C1 segment of cervical spinal cord (tissue), 14 donors: ENCODE measurements at regions not wholly inside any gene's neighbourhood (a gene's known extent, or its start where the extent isn't known, plus 50 kb on each side); places are given as distances from the start of the nearest gene placed in this dataset.

Experiments
- DNase-seq, 14 donors: peaks; one replicate each; lab custom pipeline; 2025; lab: John Stamatoyannopoulos, UW

DNA sequence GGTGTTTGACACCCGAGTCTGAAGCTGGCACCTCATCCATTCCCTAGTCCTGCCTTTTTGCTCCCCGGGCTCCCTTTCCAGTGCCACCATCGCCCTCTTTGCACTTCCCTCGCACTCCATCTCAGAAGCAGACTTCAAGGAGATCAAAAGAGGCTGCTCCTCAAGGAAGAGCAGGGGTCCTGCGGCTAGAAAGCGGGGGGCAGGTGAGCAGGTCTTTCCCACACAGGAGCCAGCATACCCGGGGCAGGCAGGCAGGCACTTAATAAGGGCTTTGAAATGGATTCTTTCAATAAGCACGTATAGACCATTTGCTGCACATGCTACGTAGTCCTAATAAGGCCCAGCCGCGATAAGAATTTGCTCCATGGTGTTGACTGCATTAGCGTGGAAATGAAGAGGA, 125.9 kb upstream of the PROX1 start:
- DNase-seq, result no peak

DNA sequence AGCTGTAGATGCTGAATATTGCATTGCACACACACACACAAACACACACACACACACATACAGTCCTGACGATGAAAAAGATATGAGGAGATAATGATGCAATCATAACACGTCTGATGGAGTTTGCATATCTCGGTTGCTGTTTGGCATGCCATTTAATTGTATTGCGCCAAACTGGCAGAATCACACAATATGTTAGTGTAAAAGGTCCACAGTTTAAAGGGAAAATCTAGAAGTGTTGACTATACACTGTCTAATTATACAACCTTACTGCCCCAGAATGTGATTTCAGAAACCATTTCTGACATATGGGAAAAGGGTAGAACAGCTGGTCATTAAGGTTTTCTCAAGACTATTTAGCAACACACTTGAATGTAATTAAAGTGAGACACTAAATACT, 123.7 kb upstream of the PROX1 start:
- DNase-seq, result no peak

DNA sequence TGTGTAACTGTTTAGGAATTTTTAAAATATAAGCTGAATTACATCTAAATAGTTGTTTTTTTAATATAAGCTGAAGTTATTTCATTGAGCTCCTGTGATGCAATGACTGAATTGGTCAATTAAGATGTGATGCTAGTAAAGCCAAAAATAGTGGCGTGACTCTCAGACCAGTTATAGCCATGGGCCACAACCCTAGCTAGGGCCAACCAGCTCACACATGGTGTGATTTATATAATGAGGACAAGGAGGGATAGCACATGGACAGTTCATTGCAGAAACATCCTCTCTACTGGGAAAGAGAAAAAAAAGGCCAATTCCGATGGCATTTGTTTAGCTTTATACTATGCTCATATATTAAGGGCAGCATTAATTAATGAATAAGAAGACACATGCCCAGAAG, 119.3 kb upstream of the PROX1 start:
- no peak for DNase-seq

DNA sequence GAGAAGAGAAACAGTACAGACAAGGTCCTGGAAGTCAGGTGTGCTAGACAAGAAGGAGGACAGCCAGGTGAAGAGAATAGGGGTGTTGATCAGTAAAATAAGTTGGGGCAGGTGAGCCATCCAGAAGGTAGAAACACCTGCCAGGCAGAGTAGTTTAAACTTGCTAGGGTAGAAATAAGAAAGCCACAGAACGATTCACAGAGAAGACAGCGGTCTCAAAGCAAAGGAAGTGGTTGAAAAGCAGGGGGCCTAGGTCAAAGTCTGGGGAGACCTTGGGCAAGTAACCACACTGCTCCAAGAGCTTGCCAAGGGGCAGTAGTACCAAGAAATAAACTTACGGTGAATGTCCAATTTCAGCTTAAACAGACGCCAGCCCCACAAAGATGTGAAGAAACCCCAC, 116.6 kb upstream of the PROX1 start:
- DNase-seq, result no peak

DNA sequence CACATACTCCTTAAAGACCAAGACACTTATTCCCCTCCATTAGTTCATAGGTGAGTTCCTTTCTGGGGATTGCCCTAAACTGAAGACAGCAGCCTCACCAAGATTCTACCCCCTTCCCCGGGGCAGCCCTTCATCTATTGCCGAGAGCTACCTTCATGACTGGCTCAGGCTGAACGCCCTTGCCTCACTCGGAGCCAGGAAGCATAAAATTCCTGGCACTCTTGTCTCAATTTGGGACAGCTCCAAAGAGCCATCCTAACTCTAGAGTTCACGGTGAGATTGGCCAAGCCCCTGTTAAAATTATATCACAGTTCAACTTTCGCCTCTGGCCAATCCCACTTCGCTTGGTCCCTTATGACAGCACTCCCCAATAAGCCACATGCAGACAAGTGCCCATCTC, 113.0 kb upstream of the PROX1 start:
- no peak for DNase-seq

DNA sequence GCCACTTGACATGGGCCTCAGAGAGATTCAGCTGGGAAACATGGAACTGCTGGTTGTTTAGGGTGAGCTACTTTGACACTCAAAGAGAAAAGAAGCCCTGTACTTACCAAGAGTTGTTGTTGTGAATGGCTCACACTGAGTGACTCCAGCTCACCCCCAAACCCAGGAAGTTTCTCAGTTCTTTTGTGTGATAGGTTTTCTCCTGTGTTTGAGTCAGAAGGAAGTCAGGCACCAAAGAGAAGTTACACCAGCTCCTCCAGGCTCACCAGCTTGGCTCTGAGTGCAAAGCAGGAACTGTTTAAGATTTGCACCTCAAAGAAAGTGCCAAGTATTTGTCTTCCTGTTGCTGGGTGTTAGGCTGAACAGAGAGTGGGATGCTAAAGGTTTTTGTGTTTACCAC, 111.2 kb upstream of the PROX1 start:
- no peak for DNase-seq

DNA sequence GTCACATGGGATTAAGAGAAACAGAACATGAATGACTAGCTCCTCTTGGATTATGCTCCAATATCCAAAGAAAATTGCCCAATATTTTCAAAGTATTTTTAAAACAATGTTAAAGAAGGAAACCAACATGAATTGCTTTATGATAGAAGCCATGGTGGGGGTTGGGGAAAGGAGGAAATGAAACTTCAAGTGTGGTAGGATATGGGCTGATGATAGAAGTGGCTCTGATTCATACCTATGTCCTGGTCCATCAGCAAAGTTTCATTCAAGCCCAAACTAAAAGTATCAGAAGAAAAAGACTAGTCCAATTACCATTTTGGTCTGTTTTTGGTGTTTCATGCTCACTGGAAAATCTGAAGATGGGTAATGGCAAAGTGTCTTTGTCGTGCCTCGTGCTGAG, 104.2 kb upstream of the PROX1 start:
- DNase-seq, result no peak

DNA sequence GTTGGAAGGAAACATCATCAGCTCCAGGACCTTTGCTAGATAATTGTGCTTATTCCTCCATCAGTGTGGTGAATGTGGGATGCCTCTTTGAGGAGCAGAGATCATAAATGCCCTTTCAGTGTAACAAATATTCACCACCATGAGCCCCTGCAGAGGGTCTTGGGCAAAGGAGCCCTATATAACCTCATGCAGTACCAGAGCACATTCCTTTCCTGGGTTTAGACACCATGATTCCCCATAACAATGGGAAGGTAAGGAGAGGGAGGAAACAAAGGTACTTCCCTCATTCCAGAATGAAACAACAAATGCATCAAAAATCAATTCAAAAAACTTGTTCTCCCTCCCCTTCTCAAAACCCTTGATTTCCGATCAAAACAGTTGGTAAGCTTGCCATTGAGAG, 103.4 kb upstream of the PROX1 start:
- DNase-seq, result no peak

DNA sequence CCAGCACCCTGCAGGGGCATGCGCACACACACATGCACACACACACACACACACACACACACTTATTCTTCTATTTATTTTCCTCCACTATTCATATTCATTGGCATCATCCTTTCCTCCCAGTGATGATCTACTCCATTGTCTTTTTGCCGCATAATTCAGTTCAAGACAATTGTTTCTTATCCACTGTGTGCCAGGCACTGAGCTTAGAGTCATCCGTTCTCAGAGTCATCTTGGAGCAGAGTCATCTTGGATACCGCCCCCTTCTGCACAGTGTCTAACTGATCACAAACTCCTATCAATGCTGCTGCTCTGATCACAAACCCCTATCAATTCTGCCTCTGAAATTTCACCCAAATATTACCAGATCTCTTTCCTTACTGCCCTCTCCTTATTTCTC, 102.8 kb upstream of the PROX1 start:
- DNase-seq, result peak in 6 of 14 donors; percentile 1 to 69 (median 28)

DNA sequence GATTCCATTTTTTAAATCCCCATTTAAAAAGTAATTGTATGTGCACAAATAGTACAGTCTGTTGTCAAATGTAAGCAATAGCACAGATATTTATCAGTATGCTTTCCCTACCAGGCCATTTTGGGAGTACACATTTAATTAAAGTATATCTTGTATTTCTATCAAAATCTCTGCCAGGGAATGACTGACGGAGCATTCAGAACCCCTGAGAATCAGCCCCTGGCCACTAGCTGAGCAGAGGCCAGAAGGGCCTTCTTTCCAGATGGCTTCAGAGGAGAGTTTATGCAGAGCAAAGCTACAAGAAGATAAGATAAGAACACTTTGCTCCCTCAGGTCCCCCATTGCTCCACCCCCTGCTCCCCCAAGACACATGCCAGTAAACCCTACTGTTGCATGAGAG, 99.9 kb upstream of the PROX1 start:
- no peak for DNase-seq

DNA sequence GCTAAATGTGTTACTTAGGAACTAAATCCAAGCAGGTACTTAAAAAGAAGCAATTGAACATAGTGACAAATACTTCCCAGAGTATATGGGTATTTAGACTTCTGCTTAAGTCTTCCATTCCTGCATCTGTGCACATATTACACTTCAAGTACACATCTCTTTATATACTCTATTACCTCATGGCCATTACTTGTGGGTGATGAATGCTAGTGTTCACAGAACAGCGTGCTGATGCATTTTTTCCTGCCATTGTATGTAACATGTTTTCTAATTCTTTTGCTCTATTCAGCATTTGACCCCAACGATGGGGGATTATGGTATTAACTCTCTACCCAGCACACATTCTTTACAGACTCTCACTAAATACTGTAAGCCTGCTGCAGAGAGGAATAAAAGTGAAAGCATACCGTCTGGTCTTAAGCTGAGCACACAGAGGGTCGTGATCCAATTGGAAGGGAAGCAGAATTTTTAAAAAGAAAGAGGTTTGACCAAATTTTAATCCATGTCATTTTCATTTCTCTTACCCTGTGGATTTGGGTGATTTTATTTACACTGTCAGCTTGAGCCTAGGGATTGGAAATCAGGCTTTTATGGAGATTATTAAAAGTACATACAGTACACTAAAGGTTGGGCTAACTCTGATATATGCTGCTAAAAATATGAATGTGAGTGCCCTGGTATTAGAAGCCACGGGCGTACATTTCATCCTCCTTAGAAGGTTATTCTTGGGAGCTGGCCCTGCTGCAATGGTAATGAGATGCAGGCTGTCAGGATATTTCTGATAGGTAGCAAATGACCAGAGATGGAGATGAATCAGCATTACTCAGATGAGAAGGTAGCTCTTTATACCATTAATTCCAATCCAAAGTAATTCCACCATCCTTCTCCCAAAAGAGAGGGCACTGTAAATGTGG, 95.5 kb upstream of the PROX1 start:
- DNase-seq, result no peak

DNA sequence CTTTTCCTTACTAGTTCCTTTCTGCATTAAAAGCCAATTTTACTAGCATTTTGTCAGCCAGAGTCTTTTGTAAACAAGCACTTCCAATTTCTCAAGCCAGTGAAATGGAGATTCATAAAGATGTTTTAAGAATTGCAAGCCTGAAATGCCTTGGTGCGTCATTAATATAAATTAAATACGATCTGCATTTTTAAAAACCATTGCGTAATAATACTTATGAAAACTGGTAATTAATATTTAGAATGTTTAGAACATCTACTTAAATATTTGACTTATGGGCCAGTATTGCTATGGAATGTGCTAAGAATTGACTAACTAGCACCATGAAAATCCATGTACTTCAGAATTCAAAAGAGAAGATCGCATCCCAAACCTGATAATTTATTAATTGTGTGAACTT, 89.1 kb upstream of the PROX1 start:
- no peak for DNase-seq

DNA sequence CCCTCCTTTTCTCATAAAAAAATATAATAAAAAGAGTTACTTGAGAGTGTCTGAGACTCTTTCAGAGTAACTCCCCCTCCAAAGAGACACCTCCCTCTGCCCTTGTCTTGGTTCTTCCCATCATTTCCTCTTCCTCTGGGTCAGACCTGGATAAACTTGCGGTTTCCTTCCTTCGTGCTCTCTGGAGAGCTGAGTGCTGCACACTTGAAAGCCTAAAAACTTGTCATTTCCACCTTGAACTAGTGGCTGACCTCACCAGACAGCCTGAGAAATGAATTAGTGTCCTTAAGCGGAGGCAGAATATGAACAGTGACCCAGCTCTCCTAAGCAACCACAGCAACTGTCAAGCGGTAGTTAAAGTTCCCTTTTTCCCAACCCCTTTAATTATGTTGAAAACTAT, 88.4 kb upstream of the PROX1 start:
- no peak for DNase-seq

DNA sequence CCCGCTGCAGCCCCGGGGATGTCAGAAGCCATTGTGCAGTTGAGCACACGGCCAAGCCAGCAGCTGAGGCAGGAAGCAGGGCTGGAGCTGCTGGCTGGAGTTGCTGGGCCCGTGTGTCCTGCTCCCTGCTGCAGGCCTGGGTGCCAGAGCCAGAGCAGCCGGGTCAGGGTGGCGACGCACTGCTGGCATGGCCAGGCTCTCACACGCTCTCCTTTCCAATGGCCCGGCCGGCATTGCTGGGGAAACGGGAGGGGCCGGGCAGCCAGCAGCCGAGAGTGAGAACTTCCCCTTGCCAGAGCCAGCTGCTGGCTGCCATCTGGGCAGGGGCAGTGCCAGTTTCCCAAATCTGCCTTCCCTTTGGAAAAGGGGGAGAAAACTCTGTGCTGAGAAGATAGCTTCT, 82.4 kb upstream of the PROX1 start:
- DNase-seq, result peak in 11 of 14 donors; percentile 9 to 76 (median 38)

DNA sequence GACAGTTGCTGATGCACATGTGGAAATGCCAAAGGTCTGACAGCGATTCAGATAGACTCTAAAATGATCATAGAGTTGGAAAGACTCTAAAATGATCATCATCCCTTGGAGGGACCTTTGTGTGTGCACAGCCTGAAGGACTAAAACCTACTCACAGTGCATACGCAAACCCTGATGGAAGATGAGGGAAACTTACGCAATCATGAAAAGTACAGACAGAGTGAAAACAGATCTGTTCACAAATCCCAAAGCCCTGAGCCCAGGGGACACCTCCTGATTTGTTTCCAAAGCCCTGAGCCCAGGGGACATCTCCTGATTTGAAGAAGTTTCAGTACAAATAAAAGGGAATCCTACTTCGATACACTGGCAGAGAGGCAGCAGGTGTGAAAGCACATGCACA, 79.3 kb upstream of the PROX1 start:
- DNase-seq, result no peak

DNA sequence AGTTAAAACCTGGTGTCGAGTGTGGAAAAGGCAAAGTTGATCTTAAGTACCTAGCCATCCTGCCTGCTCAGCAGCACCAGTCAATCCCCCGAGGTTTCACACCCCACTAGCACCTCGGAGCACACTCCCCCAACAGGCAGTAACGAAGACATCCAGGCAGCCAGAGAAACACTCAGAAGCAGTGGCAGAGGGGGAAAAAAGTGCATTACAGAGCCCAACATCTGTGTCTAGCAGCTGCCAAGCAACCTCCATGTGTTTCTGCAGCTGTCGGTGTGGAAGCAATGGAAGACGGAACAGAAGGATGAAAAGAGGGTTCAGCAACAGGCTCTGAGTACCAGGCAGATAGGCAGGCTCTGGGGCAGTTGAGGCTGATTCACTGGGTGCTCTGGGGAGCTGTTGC, 73.4 kb upstream of the PROX1 start:
- DNase-seq, result no peak

DNA sequence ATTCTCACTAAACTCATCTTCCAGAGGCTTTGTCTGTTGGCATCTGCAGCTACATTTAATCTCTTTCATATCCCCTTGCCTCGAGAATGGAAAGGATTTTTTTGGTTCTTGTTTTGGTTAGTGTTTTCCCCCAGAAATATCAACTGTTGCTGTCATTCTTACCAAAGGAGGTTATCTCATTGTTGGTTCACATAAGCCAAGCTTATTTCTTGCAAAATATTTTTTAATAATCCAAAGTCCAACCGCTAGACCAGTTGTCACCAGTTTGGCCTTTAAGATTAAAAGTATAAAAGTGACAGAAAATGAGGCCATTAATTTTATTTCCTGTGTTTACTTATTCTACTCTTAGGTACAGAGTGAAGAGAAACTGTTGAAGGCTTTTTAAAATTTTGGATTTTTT, 66.5 kb upstream of the PROX1 start:
- no peak for DNase-seq

DNA sequence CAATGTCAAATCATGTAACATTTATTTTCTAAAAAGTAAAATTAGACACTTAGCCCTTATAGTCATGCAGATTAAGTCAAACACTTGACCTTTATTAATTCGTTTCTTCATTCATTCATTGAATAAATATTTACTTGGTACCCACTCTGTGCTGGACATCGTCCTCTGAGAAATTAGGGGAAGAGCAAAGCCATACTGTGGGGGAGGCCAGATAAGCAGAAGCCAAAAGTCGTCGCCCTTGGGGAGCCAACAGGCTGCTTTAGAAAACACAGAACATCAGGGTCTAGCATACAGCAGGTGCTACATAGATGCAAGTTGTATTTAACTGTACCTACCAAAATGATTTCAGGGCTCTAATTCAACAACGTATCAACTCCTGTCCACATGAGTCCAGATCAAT, 66.1 kb upstream of the PROX1 start:
- DNase-seq, result no peak

DNA sequence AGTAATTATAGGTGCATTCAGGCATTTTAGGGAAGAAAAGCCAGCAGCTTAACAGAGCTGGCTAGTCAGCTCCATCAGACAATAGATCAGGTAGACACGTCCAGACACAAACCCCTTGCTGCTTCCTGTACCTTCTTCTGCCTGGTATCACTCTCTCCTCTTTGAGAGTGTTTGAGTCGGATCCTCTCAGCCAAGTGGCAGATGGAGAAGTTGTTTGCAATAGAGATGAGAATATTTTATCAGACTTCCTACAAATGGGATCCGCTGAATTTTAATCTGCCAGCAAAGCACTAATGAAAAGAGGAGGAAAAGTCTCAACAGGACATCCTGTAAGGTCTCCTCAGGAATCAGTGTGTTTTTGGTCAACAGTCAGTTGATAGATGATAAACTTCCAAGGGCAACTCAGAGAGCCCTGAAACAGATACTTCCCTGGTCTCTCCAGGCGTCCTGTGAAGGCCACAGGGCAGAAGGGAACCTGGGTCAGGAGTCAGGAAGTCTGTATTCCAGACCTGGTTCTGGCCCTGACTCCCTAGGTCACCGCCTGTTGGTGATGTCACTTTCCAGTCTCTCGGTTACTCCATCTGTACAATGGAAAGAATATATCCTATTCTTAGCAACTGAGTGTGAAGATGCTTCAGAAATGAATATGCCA, 62.1 kb upstream of the PROX1 start:
- no peak for DNase-seq

DNA sequence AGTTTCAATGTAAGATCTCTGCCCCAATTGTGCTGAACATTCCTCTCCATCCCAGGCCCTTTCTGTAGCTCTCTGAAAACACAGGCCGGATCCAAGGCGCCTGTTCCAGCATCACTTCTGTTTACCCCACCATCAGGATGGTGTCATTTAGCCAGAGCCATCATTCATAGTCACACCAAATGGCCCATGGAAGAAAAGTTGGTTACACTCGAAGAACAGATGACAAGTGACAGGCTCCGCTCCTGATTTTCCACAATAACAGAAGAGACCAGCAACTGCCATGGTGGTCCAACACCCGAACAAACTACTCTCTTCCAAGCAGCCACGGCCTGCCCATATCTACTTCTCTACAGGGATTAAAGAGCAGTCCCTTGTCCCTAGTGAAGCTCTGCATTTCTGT, 59.9 kb upstream of the PROX1 start:
- DNase-seq, result no peak

DNA sequence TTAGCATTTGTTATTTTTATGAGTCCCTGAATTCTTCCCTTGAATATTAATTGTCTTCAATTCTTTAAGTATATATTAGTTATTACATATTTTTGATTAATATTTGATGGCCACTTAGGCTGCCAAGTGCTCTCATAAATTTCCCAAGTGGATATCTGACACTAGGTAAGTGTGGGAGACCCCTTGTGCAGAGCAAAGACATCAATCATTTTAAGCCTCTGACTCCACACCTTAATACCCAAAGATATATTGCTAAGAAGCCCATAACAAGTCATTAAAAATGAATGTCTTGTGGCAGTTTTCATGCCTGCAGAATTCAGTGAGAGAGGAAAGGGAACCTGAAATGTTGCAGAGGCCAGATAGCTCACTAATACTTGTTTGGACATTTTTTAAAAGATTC, 58.4 kb upstream of the PROX1 start:
- DNase-seq, result no peak

DNA sequence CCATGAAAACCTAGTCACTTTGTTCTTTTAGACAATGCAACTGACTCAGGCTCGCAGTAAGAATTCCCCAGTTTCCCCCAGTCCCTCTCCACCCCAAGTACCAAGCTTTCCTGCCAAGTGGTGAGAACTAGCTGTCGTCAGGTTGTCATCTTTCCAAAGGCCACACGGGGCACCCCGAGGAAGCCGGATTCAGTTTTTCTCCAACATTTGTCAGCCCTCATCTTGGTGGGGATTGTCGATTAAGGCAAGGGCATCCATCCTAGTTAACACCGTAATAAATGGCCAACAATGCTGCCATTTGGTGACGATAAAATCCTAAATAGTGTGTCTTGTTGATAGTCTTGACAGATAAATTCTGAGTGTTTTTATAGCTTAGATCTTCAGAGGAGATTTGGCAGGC, 55.9 kb upstream of the PROX1 start:
- no peak for DNase-seq

DNA sequence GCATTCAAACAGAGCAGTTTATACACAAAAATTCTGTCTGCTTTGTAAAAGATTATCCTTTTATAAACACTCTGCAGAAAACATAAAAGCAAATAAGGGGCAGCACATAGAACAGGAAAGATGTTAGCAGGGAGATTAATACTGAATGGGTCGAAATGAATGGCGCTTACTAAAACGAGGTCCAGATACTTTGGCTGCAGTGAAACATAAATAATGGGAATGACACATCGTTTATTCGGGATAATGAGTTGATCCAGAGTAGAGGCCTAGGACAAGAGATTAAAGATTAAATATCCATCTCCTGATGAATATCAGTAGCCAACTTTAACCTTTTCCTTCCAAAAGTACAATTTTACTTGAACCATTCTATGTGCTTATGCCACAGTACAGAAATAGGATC, 54.4 kb upstream of the PROX1 start:
- no peak for DNase-seq
